T-cell (primary cell): ENCODE measurements at regions not wholly inside any gene's neighbourhood (a gene's known extent, or its start where the extent isn't known, plus 50 kb on each side); places are given as distances from the start of the nearest gene placed in this dataset.

Source experiments
- ATAC-seq, 4 experiments: fragments of 200-7000 bp in 3 of 4; fragments of 150-1000 bp in 1 of 4; cut with Tn5 transposase; replicated peaks in 1 of 4; 1 replicate in 3 of 4; 2 replicates in 1 of 4; pipeline ENCODE4 v1.10.0; 2021; ENCODE audit warnings: moderate library complexity in 3 of 4, mild to moderate bottlenecking in 2 of 4, moderate number of reproducible peaks in 1 of 4
- CTCF ChIA-PET, 2 donors: fragments of 300-600 bp; sonication (Branson Sonifier 250); formaldehyde crosslinking; loops; one replicate each; lab custom pipeline; 2022; ENCODE audit warnings: antibody characterized with exemption in 2 of 2; lab: Charles Lee
- POLR2A ChIA-PET, 2 donors: fragments of 300-600 bp; sonication (Branson Sonifier 250); formaldehyde crosslinking; loops; one replicate each; lab custom pipeline; 2022; ENCODE audit warnings: antibody characterized with exemption in 2 of 2; lab: Charles Lee
- DNase-seq, 35 experiments: peaks; one replicate each; pipeline versions ENCODE4 v3.0.0 to v3.0.0-alpha.2; 2013 to 2023
- H3K27ac ChIP-seq: one replicate; pipeline ENCODE4 v1.5.1; 2013; ENCODE audit warnings: low read length
- H3K27me3 ChIP-seq, 2 experiments: replicated peaks in 1 of 2; 1 replicate in 1 of 2; 2 replicates in 1 of 2; pipeline versions ENCODE4 v1.6.1 to v1.7.0; 2013; ENCODE audit warnings: low read length in 1 of 2, mixed read lengths in 1 of 2; ENCODE audit not compliant: control insufficient read depth in 2 of 2, insufficient read depth in 2 of 2; ENCODE audit errors: extremely low read depth in 1 of 2
- H3K36me3 ChIP-seq, 2 donors: 1 replicate in 1 of 2; 2 replicates in 1 of 2; pipeline versions ENCODE4 v1.6.1 to v1.7.0; 2013; ENCODE audit warnings: low read length in 1 of 2; ENCODE audit not compliant: control insufficient read depth in 2 of 2, insufficient read depth in 1 of 2; ENCODE audit errors: extremely low read depth in 1 of 2
- H3K4me1 ChIP-seq, 2 experiments: 1 replicate in 1 of 2; 2 replicates in 1 of 2; pipeline versions ENCODE4 v1.6.1 to v1.7.0; 2013; ENCODE audit warnings: low read length in 2 of 2, mixed read lengths in 1 of 2; ENCODE audit not compliant: insufficient read depth in 2 of 2, control insufficient read depth in 1 of 2; ENCODE audit errors: extremely low read depth in 1 of 2
- H3K4me3 ChIP-seq, 2 donors: 1 replicate in 1 of 2; 2 replicates in 1 of 2; pipeline versions ENCODE4 v1.5.1 to v1.7.0; 2013; ENCODE audit warnings: mild to moderate bottlenecking in 2 of 2, low read length in 1 of 2, moderate library complexity in 1 of 2; ENCODE audit not compliant: control insufficient read depth in 1 of 2; ENCODE audit errors: extremely low read depth in 1 of 2
- H3K9me3 ChIP-seq: 2 replicates; pipeline ENCODE4 v1.7.0; 2013
- H3K27ac Mint-ChIP-seq, 2 donors: one replicate each; pipeline ENCODE4 v1.8.0; 2020 to 2021; ENCODE audit warnings: mild to moderate bottlenecking in 2 of 2, mixed read lengths in 2 of 2
- H3K27me3 Mint-ChIP-seq, 2 donors: one replicate each; pipeline ENCODE4 v1.8.0; 2021 to 2022; ENCODE audit warnings: mixed read lengths in 2 of 2
- H3K36me3 Mint-ChIP-seq: one replicate; pipeline ENCODE4 v1.8.0; 2021; ENCODE audit warnings: mixed read lengths
- H3K4me1 Mint-ChIP-seq, 3 donors: one replicate each; pipeline ENCODE4 v1.8.0; 2020 to 2022; ENCODE audit warnings: mixed read lengths in 3 of 3, mild to moderate bottlenecking in 1 of 3
- H3K4me3 Mint-ChIP-seq, 3 donors: one replicate each; pipeline ENCODE4 v1.8.0; 2020 to 2022; ENCODE audit warnings: mild to moderate bottlenecking in 3 of 3, mixed read lengths in 3 of 3, moderate library complexity in 3 of 3
- H3K9me3 Mint-ChIP-seq, 3 donors: one replicate each; pipeline ENCODE4 v1.8.0; 2020 to 2022; ENCODE audit warnings: mixed read lengths in 3 of 3
- WGBS: methylation state at CpG from one replicate; pipeline ENCODE4 v1.1.5; 2013; ENCODE audit warnings: missing lambda C conversion rate; ENCODE audit not compliant: insufficient coverage; 5-methylcytosine and 5-hydroxymethylcytosine counted together

- DNase-seq (no peak), ATAC-seq (no peak)
- H3K36me3 ChIP-seq: no peaks in the 10 kb centered on the region
- WGBS: 69% methylated on average over 3 of the region's 7 CpGs
- no peaks in the 10 kb centered on the region for H3K9me3 ChIP-seq
- no peaks in the 10 kb centered on the region for H3K27me3 Mint-ChIP-seq
- H3K4me1 Mint-ChIP-seq: no peaks in the 10 kb centered on the region
- no peak overlapping the region for H3K27ac ChIP-seq
- H3K27ac Mint-ChIP-seq: no peak overlapping the region
- H3K9me3 Mint-ChIP-seq: peaks cover 0 to 6% (median 6%) of the 10 kb centered on the region in 3 donors
- no peak overlapping the region for H3K4me3 ChIP-seq
- POLR2A ChIA-PET: no interaction called here
- no peaks in the 10 kb centered on the region for H3K36me3 Mint-ChIP-seq
- no peak overlapping the region for H3K4me3 Mint-ChIP-seq
- CTCF ChIA-PET: no interaction called here
- H3K4me1 ChIP-seq: no peaks in the 10 kb centered on the region
- H3K27me3 ChIP-seq: no peaks in the 10 kb centered on the region
Measured at GRCh38 chr2:185144159-185144919, 546.0 kb downstream of the ZNF804A start.

- Mint-ChIP-seq H3K27ac (no peak overlapping the region), H3K36me3 (no peaks in the 10 kb centered on the region), H3K9me3 (peaks cover 0 to 4% (median 4%) of the 10 kb centered on the region in 3 donors), H3K4me3 (no peak overlapping the region), H3K4me1 (no peaks in the 10 kb centered on the region), H3K27me3 (no peaks in the 10 kb centered on the region)
- Histone ChIP-seq H3K36me3 (no peaks in the 10 kb centered on the region), H3K27ac (no peak overlapping the region), H3K9me3 (no peaks in the 10 kb centered on the region), H3K4me1 (no peaks in the 10 kb centered on the region), H3K27me3 (no peaks in the 10 kb centered on the region), H3K4me3 (no peak overlapping the region)
- ATAC-seq: no peak
- DNase-seq: no peak
- ChIA-PET POLR2A (no interaction called here), CTCF (no interaction called here)
- WGBS: 87% methylated on average over 9 of the region's 11 CpGs
Measured at GRCh38 chr2:185145316-185146121, 547.2 kb downstream of the ZNF804A start.

GRCh38 chr2:185147361-185147760, 549.0 kb downstream of the ZNF804A start:
- Histone ChIP-seq H3K36me3 (no peaks in the 10 kb centered on the region), H3K27me3 (no peaks in the 10 kb centered on the region), H3K27ac (no peak overlapping the region), H3K4me3 (no peak overlapping the region), H3K9me3 (no peaks in the 10 kb centered on the region), H3K4me1 (no peaks in the 10 kb centered on the region)
- no peaks in the 10 kb centered on the region for H3K36me3 Mint-ChIP-seq
- no peaks in the 10 kb centered on the region for H3K27me3 Mint-ChIP-seq
- DNase-seq (no peak), ATAC-seq (no peak)
- no peaks in the 10 kb centered on the region for H3K9me3 Mint-ChIP-seq
- CTCF ChIA-PET: no interaction called here
- H3K4me1 Mint-ChIP-seq: no peaks in the 10 kb centered on the region
- H3K4me3 Mint-ChIP-seq: no peak overlapping the region
- no CpG with 5 or more reads among the region's 1 CpG for WGBS
- POLR2A ChIA-PET: no interaction called here
- H3K27ac Mint-ChIP-seq: no peak overlapping the region

- WGBS: no CpG with 5 or more reads among the region's 3 CpGs
- no peak overlapping the region for H3K27ac ChIP-seq
- no peaks in the 10 kb centered on the region for H3K36me3 Mint-ChIP-seq
- H3K9me3 ChIP-seq: no peaks in the 10 kb centered on the region
- CTCF ChIA-PET: interaction anchor here in 1 of 2 donors (0.7 kb wide), 1 partner anchor 26 kb away, joined by 3 read pairs; no protein-coding TSS in a partner anchor
- no peak overlapping the region for H3K27ac Mint-ChIP-seq
- peaks cover 0 to 5% (median 3%) of the 10 kb centered on the region in 3 donors for H3K9me3 Mint-ChIP-seq
- no peaks in the 10 kb centered on the region for H3K27me3 Mint-ChIP-seq
- H3K36me3 ChIP-seq: no peaks in the 10 kb centered on the region
- no peak overlapping the region for H3K4me3 ChIP-seq
- no peaks in the 10 kb centered on the region for H3K27me3 ChIP-seq
- H3K4me3 Mint-ChIP-seq: no peak overlapping the region
- H3K4me1 ChIP-seq: no peaks in the 10 kb centered on the region
- ATAC-seq: no peak
- no peak for DNase-seq
- POLR2A ChIA-PET: no interaction called here
- no peaks in the 10 kb centered on the region for H3K4me1 Mint-ChIP-seq
Measured at GRCh38 chr2:185152186-185152585, 553.9 kb downstream of the ZNF804A start.

GRCh38 chr2:185161701-185162100, 563.4 kb downstream of the ZNF804A start:
- ATAC-seq: no peak
- Mint-ChIP-seq H3K9me3 (peaks cover 6 to 19% (median 12%) of the 10 kb centered on the region in 3 donors), H3K27me3 (no peaks in the 10 kb centered on the region), H3K36me3 (no peaks in the 10 kb centered on the region), H3K4me3 (no peak overlapping the region), H3K4me1 (no peaks in the 10 kb centered on the region), H3K27ac (no peak overlapping the region)
- no peak overlapping the region for H3K4me3 ChIP-seq
- CTCF ChIA-PET: interaction anchor here in 1 of 2 donors (0.5 kb wide), 1 partner anchor 1795 kb away, joined by 7 read pairs; no protein-coding TSS in a partner anchor
- no peaks in the 10 kb centered on the region for H3K4me1 ChIP-seq
- DNase-seq: no peak
- H3K27ac ChIP-seq: no peak overlapping the region
- no peaks in the 10 kb centered on the region for H3K27me3 ChIP-seq
- H3K9me3 ChIP-seq: peaks cover 6% of the 10 kb centered on the region
- no CpG with 5 or more reads among the region's 2 CpGs for WGBS
- no peaks in the 10 kb centered on the region for H3K36me3 ChIP-seq
- POLR2A ChIA-PET: no interaction called here

GRCh38 chr2:185174353-185174752, 564.3 kb upstream of the FSIP2 start:
- no CpG with 5 or more reads among the region's 1 CpG for WGBS
- DNase-seq: no peak

More at GRCh38 chr2:185174353-185174752, 564.3 kb upstream of the FSIP2 start:
- Mint-ChIP-seq H3K27ac (no peak overlapping the region), H3K4me3 (no peak overlapping the region), H3K36me3 (no peaks in the 10 kb centered on the region), H3K4me1 (no peaks in the 10 kb centered on the region), H3K27me3 (no peaks in the 10 kb centered on the region), H3K9me3 (peaks cover 0 to 5% (median 0%) of the 10 kb centered on the region in 3 donors)
- no peaks in the 10 kb centered on the region for H3K27me3 ChIP-seq
- no peaks in the 10 kb centered on the region for H3K4me1 ChIP-seq
- ChIA-PET CTCF (no interaction called here), POLR2A (no interaction called here)
- H3K36me3 ChIP-seq: no peaks in the 10 kb centered on the region
- no peak overlapping the region for H3K27ac ChIP-seq
- ATAC-seq: no peak
- no peaks in the 10 kb centered on the region for H3K9me3 ChIP-seq
- H3K4me3 ChIP-seq: no peak overlapping the region
